ENCODE measurements at regions not wholly inside any gene's neighbourhood (a gene's known extent, or its start where the extent isn't known, plus 50 kb on each side); places are given as distances from the start of the nearest gene placed in this dataset.

DNA sequence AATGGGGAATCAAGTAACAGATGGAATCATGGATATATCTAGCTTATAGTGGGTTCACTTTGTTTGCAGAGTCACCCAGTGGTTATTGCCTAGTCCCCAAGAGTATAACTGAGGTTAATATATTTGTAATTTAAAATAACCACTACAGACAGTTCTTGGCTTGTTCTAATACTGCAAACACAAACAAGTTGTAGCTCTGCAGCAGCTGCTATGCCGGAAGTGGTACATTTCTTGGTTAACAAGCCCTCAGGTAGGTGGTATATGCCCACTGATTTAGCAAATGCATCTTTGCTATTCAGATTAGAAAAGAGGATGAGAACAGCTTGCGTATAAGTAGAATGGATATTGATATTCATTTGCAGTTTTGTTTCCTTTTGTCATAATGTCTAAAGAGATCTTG, 984.2 kb downstream of the SQOR start:
- no peaks in the 10 kb centered on the region for H3K79me2 ChIP-seq (ENCODE audit: control insufficient read depth, low read length)
- H3K36me3 ChIP-seq (ENCODE audit: control insufficient read depth, low read length): no peaks in the 10 kb centered on the region
- H3F3A ChIP-seq (ENCODE audit: control insufficient read depth, insufficient read depth): no peaks in the 10 kb centered on the region
- no peaks in the 10 kb centered on the region for H4K20me1 ChIP-seq (ENCODE audit: control insufficient read depth, insufficient read depth, low read depth, low read length)
- no peak overlapping the region for H3K4me2 ChIP-seq (ENCODE audit: low read length)
- H3K27ac ChIP-seq (ENCODE audit: low read depth, low read length): no peak overlapping the region
- no peak for TF ChIP-seq EZH2phosphoT487 (IDR thresholded peaks at IDR 0.05; ENCODE audit: borderline replicate concordance, low read length)
- TF ChIP-seq CTCF (IDR thresholded peaks at IDR 0.05; ENCODE audit: low read depth, low read length, poor library complexity, severe bottlenecking): no peak
- no peaks in the 10 kb centered on the region for H3K4me1 ChIP-seq (ENCODE audit: control insufficient read depth, low read length)
- H3K9me2 ChIP-seq (replicated peaks; ENCODE audit: control insufficient read depth, low read length): no peaks in the 10 kb centered on the region
- no peak overlapping the region for H3K4me3 ChIP-seq (ENCODE audit: low read length)
- H3K27me3 ChIP-seq (ENCODE audit: control insufficient read depth, low read length): no peaks in the 10 kb centered on the region
- H3K9me3 ChIP-seq (ENCODE audit: control insufficient read depth, insufficient read depth, low read length): no peaks in the 10 kb centered on the region

DNA sequence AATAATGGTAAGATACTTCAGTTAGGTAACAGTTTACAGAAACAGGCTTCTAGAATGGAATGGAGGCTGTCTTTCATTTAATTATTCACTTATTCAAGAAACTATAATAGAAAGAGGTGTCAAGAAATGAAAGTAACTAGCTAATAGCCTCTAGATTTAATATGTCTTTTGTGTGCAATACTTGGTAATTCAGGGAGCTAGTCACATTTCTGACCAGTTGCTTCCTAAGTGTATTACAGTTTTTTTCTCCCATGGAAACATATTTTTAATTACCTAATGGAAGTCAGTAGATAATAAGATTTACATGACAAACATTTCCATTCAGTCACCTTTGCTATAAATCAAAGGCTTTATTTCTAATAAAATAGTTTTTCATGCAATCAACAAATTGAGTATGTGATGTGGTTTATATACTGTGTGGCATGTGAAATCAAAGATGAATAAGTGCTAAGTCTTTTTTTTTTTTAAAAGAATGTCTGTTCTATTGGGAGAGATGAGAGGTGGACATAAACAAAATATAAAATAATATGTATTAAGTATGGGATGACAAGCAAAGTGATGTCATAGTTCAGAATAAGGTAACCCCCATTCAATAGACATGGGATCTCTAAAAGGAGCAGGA, 985.7 kb downstream of the SQOR start:
- Histone ChIP-seq H3K4me2 (ENCODE audit: low read length) (no peak overlapping the region), H3K79me2 (ENCODE audit: control insufficient read depth, low read length) (no peaks in the 10 kb centered on the region), H3K4me3 (ENCODE audit: low read length) (no peak overlapping the region), H3K4me1 (ENCODE audit: control insufficient read depth, low read length) (no peaks in the 10 kb centered on the region), H3K9me3 (ENCODE audit: control insufficient read depth, insufficient read depth, low read length) (no peaks in the 10 kb centered on the region), H4K20me1 (ENCODE audit: control insufficient read depth, insufficient read depth, low read depth, low read length) (no peaks in the 10 kb centered on the region), H3K36me3 (ENCODE audit: control insufficient read depth, low read length) (no peaks in the 10 kb centered on the region), H3F3A (ENCODE audit: control insufficient read depth, insufficient read depth) (no peaks in the 10 kb centered on the region), H3K27me3 (ENCODE audit: control insufficient read depth, low read length) (no peaks in the 10 kb centered on the region), H3K27ac (ENCODE audit: low read depth, low read length) (no peak overlapping the region), H3K9me2 (replicated peaks; ENCODE audit: control insufficient read depth, low read length) (no peaks in the 10 kb centered on the region)
- TF ChIP-seq EZH2phosphoT487 (IDR thresholded peaks at IDR 0.05; ENCODE audit: borderline replicate concordance, low read length) (no peak), CTCF (IDR thresholded peaks at IDR 0.05; ENCODE audit: low read depth, low read length, poor library complexity, severe bottlenecking) (no peak)

DNA sequence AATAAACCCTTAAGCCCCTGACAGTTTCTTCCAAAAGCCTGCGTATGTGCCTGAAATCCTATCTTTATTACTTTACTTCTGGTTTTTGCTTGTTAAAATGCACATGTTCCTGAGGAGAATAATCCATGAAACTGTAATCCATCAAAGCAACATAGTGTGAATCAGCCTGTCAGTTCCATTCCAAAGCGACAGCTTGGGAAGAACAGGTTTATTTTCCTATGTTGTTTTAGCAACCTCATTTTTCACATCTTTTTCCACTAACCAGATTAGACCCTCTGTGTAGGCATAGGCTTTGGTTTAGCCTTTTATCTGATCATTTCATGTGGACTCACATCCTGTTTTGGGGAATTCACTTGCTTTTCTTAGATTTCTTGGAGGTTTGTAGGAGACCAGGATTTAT, 988.0 kb downstream of the SQOR start:
- H3K79me2 ChIP-seq (ENCODE audit: control insufficient read depth, low read length): no peaks in the 10 kb centered on the region
- no peaks in the 10 kb centered on the region for H3K4me1 ChIP-seq (ENCODE audit: control insufficient read depth, low read length)
- no peaks in the 10 kb centered on the region for H3K9me2 ChIP-seq (replicated peaks; ENCODE audit: control insufficient read depth, low read length)
- H3K36me3 ChIP-seq (ENCODE audit: control insufficient read depth, low read length): no peaks in the 10 kb centered on the region
- H4K20me1 ChIP-seq (ENCODE audit: control insufficient read depth, insufficient read depth, low read depth, low read length): no peaks in the 10 kb centered on the region
- H3K27ac ChIP-seq (ENCODE audit: low read depth, low read length): no peak overlapping the region
- TF ChIP-seq CTCF (IDR thresholded peaks at IDR 0.05; ENCODE audit: low read depth, low read length, poor library complexity, severe bottlenecking): no peak
- no peak for TF ChIP-seq EZH2phosphoT487 (IDR thresholded peaks at IDR 0.05; ENCODE audit: borderline replicate concordance, low read length)
- no peak overlapping the region for H3K4me2 ChIP-seq (ENCODE audit: low read length)
- H3K4me3 ChIP-seq (ENCODE audit: low read length): no peak overlapping the region
- no peaks in the 10 kb centered on the region for H3K27me3 ChIP-seq (ENCODE audit: control insufficient read depth, low read length)
- no peaks in the 10 kb centered on the region for H3F3A ChIP-seq (ENCODE audit: control insufficient read depth, insufficient read depth)
- peaks cover 4% of the 10 kb centered on the region; the same call in 1 of the 2 replicates for H3K9me3 ChIP-seq (ENCODE audit: control insufficient read depth, insufficient read depth, low read length)
